ENCODE measurements at regions not wholly inside any gene's neighbourhood (a gene's known extent, or its start where the extent isn't known, plus 50 kb on each side); places are given as distances from the start of the nearest gene placed in this dataset.

- DNase-seq (ENCODE audit: low read depth) = no peak
These were observed 64.8 kb upstream of the CLSTN2 start for GRCh38 chr3:139870000-139870675.

- DNase-seq (ENCODE audit: low read depth) = no peak
These were observed 66.2 kb upstream of the CLSTN2 start for GRCh38 chr3:139868773-139869172.

GRCh38 chr3:139848660-139849059 is 86.3 kb upstream of the CLSTN2 start:
- DNase-seq (ENCODE audit: low read depth) = no peak

GRCh38 chr3:139846729-139847128 is 88.3 kb upstream of the CLSTN2 start:
- DNase-seq (ENCODE audit: low read depth) = no peak

GRCh38 chr3:139839659-139840058 is 95.3 kb upstream of the CLSTN2 start:
- no peak for DNase-seq (ENCODE audit: low read depth)

- DNase-seq (ENCODE audit: low read depth) = no peak
These were observed 96.0 kb upstream of the CLSTN2 start for GRCh38 chr3:139839014-139839413.

GRCh38 chr3:139838269-139838957 is 96.6 kb upstream of the CLSTN2 start:
- DNase-seq (ENCODE audit: low read depth) = no peak

GRCh38 chr3:139836698-139837464 is 98.1 kb upstream of the CLSTN2 start:
- DNase-seq (ENCODE audit: low read depth) = no peak

GRCh38 chr3:139835830-139836683 is 98.9 kb upstream of the CLSTN2 start:
- DNase-seq (ENCODE audit: low read depth) = no peak

GRCh38 chr3:139832998-139833397 is 102.0 kb upstream of the CLSTN2 start:
- no peak for DNase-seq (ENCODE audit: low read depth)

GRCh38 chr3:139830817-139831216 is 104.2 kb upstream of the CLSTN2 start:
- no peak for DNase-seq (ENCODE audit: low read depth)

- DNase-seq (ENCODE audit: low read depth) = no peak
These were observed 107.2 kb upstream of the CLSTN2 start for GRCh38 chr3:139827833-139828232.

GRCh38 chr3:139824864-139825263 is 110.1 kb upstream of the CLSTN2 start:
- DNase-seq (ENCODE audit: low read depth) = no peak

GRCh38 chr3:139814646-139815045 is 120.3 kb upstream of the CLSTN2 start:
- DNase-seq (ENCODE audit: low read depth) = no peak

GRCh38 chr3:139811331-139811730 is 123.7 kb upstream of the CLSTN2 start:
- no peak for DNase-seq (ENCODE audit: low read depth)

- DNase-seq (ENCODE audit: low read depth) = no peak
These were observed 126.8 kb upstream of the CLSTN2 start for GRCh38 chr3:139808201-139808600.

- no peak for DNase-seq (ENCODE audit: low read depth)
These were observed 125.5 kb upstream of the NMNAT3 start for GRCh38 chr3:139803294-139803693.

- DNase-seq (ENCODE audit: low read depth) = peak; percentile 51
These were observed 120.1 kb upstream of the NMNAT3 start for GRCh38 chr3:139797724-139798343.

- DNase-seq (ENCODE audit: low read depth) = peak; percentile 39
These were observed 116.9 kb upstream of the NMNAT3 start for GRCh38 chr3:139794469-139795265.

- DNase-seq (ENCODE audit: low read depth) = no peak
These were observed 115.6 kb upstream of the NMNAT3 start for GRCh38 chr3:139793408-139793807.

GRCh38 chr3:139780593-139780992 is 102.8 kb upstream of the NMNAT3 start:
- DNase-seq (ENCODE audit: low read depth) = peak; percentile 15

Data from Daoy (cell line).